GM12892 (cell line): ENCODE measurements at regions not wholly inside any gene's neighbourhood (a gene's known extent, or its start where the extent isn't known, plus 50 kb on each side); places are given as distances from the start of the nearest gene placed in this dataset.
"Not testable (repeated sequence)": the region's sequence is repeated elsewhere in the genome, so short reads cannot be mapped to it uniquely, and the experiment has no call there.

ENCODE experiments used
- DNase-seq: peaks from one replicate; pipeline ENCODE4 v3.0.0; 2011; ENCODE audit not compliant: insufficient read length
- FAIRE-seq: peaks from 2 replicates; lab custom pipeline; 2011; peaks lifted over from hg19 to GRCh38; lab: Jason Lieb, UNC
- POLR2A ChIP-seq: IDR thresholded peaks from 2 replicates; pipeline ENCODE4 v1.6.1; 2011; ENCODE audit warnings: low read depth, low read length, control low read depth
- POLR2AphosphoS5 ChIP-seq: IDR thresholded peaks from 2 replicates; pipeline ENCODE4 v1.6.1; 2011; ENCODE audit warnings: low read depth, low read length, control low read depth
- TAF1 ChIP-seq: IDR thresholded peaks from 2 replicates; pipeline ENCODE4 v1.6.1; 2011; ENCODE audit warnings: low read depth, mild to moderate bottlenecking, control low read depth, low read length, borderline replicate concordance

DNA sequence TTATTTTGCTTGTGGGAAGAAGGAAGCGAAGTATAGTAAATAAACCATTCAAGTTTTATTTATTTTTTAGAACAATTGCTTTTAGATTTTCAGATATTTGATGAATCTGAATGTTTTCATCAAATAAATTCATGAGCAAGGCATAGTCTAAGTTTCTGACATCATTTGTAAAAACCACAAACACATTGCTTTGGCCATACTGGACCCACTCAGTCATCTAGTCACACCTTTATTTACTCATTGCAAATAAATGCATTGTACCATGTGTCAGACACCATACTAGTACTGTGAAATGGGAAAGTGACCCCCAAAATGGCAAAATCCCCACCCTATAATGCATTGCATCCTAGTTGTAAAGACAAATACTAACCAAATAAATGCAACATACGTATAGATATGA, 449.1 kb upstream of the SMIM31 start:
- TF ChIP-seq POLR2AphosphoS5 (no peak), POLR2A (no peak), TAF1 (no peak)
- no peak for DNase-seq
- FAIRE-seq: no peak

DNA sequence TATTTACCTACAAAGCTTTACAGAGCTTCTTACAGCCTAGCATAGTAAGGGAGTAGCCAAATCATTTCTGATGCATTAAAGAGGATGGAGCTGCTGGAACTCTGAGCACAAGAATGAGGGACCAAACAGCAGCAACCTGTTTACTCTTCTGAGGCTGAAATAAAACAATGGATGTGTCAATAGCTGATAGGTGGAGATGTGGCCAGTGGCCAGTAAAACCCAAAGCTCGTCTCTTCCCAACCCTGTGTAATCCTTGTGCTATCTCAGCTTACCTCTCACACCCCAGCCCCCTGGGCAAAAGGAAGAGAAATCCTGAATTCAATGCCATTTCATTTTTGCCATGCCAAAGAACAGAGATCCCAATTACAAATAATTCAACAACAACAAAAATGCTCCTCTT, 446.7 kb upstream of the SMIM31 start:
- no peak for TF ChIP-seq POLR2A
- TF ChIP-seq TAF1: no peak
- TF ChIP-seq POLR2AphosphoS5: no peak
- DNase-seq: no peak
- FAIRE-seq: no peak

- no peak for TF ChIP-seq POLR2A
- TF ChIP-seq POLR2AphosphoS5: no peak
- TF ChIP-seq TAF1: no peak
- FAIRE-seq (no peak), DNase-seq (no peak)
These were observed 441.3 kb upstream of the SMIM31 start for GRCh38 chr4:164312671-164313070.

- TF ChIP-seq TAF1 (no peak), POLR2AphosphoS5 (no peak), POLR2A (no peak)
- no peak for FAIRE-seq
- no peak for DNase-seq
These were observed 440.1 kb upstream of the SMIM31 start for GRCh38 chr4:164313853-164314252.

GRCh38 chr4:164318350-164318749, 435.6 kb upstream of the SMIM31 start:
- TF ChIP-seq POLR2AphosphoS5: no peak
- no peak for TF ChIP-seq TAF1
- no peak for TF ChIP-seq POLR2A
- FAIRE-seq (no peak), DNase-seq (no peak)

DNA sequence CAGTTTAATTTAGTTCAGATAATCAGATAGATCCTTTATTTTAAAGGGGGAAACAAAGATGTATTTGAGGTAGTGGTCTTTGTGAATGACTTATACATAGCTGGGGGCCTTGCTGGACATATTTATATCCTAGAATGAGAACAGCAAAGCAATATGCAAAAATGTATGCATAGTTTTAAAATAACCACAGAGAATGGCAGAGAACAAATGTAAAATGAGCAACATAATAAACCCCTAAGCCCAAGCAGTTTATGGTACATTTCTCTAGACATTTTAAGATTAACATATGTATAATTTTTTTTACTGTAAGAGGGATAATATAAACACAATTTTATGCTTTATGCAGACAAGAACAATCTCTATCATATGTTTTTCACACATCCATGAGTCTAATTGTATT, 434.2 kb upstream of the SMIM31 start:
- FAIRE-seq (no peak), DNase-seq (no peak)
- no peak for TF ChIP-seq POLR2A

GRCh38 chr4:164320847-164321246, 433.1 kb upstream of the SMIM31 start:
- TF ChIP-seq POLR2A: no peak
- no peak for TF ChIP-seq POLR2AphosphoS5
- TF ChIP-seq TAF1: no peak
- no peak for DNase-seq
- no peak for FAIRE-seq

- no peak for DNase-seq
- TF ChIP-seq POLR2A: no peak
- TF ChIP-seq TAF1: no peak
- TF ChIP-seq POLR2AphosphoS5: no peak
- FAIRE-seq: no peak
These were observed 427.9 kb upstream of the SMIM31 start for GRCh38 chr4:164326056-164326455.

DNA sequence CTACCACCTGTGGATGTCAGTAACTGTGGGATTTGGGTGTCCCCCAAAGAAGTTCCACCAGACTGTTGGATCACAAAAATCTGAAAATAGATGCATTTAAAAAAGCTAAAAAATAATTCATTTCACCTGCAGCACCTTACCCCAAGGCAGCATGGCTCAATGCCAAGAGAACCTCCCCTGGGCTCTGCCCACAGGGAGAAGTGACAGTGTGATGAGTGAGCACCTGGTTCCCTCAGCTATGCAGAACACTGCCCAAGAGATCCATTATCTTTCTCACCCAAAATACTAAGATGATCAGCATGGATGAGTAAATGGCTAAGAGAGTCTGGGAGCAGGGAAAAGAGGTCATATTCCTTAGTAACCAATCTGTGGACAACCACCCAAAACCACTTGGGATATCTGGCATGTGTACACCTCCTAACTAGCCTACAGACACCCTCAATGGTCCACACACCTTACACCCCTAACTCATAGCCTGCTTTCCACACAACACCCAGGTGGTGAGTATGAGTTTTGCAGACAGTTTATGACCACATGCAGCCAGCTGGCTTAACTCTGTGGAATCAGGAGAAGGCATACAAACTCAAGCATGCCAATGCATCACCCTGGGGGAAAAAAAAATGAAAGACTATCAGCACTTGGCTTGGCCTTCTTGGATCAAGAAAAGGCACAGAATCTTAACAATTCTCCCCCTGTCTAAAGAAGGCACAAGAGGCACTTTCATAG, 416.5 kb upstream of the SMIM31 start:
- DNase-seq (no peak), FAIRE-seq (no peak)
- TF ChIP-seq POLR2A (no peak), POLR2AphosphoS5 (no peak), TAF1 (no peak)

- no peak for TF ChIP-seq POLR2A
- no peak for TF ChIP-seq POLR2AphosphoS5
- TF ChIP-seq TAF1: no peak
- DNase-seq (no peak), FAIRE-seq (no peak)
These were observed 410.4 kb upstream of the SMIM31 start for GRCh38 chr4:164343472-164343976.

DNA sequence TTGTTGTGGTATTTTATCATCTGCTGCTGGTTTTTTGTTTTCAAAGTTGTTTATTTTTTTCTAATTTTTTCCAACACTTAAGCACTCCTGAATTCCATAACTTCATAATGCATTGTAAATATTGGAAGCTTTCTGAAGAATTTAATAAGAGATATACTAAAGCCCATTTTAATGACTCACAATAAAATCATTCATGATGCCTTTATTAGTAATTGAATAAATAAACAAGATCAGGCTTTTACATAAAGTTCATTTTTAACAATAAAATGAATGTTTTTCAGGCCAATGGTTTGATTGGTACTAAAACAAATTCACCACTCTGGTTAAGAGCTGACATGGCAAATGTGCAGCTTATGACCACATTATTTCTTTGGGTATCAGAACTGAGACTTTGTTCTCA, 408.2 kb upstream of the SMIM31 start:
- DNase-seq: no peak
- TF ChIP-seq TAF1 (no peak), POLR2AphosphoS5 (no peak), POLR2A (no peak)
- no peak for FAIRE-seq

DNA sequence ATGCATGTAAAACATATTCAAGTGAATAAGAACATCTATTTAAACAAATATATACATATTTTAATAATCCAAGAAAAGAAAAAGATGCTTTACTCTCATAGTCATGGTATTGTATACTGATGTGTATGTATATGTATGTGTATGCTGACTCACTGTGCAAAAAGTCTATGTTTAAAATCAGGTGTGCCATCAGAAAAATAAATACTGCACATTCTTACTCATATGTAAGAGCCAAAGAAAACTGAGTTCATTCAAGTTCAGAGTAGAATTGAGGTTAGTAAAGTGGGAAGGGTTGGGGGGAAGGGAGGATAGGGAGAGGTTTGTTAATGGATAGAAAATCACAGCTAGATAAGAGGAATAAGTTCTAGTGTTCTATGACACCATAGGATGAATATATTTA, 403.9 kb upstream of the SMIM31 start:
- DNase-seq: no peak
- no peak for FAIRE-seq
- TF ChIP-seq TAF1 (no peak), POLR2A (no peak), POLR2AphosphoS5 (no peak)

GRCh38 chr4:164350716-164351115, 403.2 kb upstream of the SMIM31 start:
- not testable (repeated sequence) for FAIRE-seq, DNase-seq
